Naive thymus-derived CD4-positive, alpha-beta T cell (primary cell): ENCODE measurements at regions not wholly inside any gene's neighbourhood (a gene's known extent, or its start where the extent isn't known, plus 50 kb on each side); places are given as distances from the start of the nearest gene placed in this dataset.

ENCODE experiments used
- ATAC-seq: fragments of 150-1000 bp; cut with Tn5 transposase; 2 replicates; pipeline ENCODE4 v1.10.0; 2021; ENCODE audit warnings: mild to moderate bottlenecking, moderate library complexity
- CTCF ChIA-PET: fragments of 350-600 bp; sonication (Branson Sonifier 250); formaldehyde crosslinking; loops from one replicate; lab custom pipeline; 2021; ENCODE audit warnings: antibody characterized with exemption; lab: Charles Lee
- POLR2A ChIA-PET: fragments of 350-600 bp; sonication (Branson Sonifier 250); formaldehyde crosslinking; loops from one replicate; lab custom pipeline; 2021; ENCODE audit warnings: antibody characterized with exemption, inconsistent platforms; lab: Charles Lee
- DNase-seq, 9 donors: peaks; one replicate each; pipeline versions ENCODE4 v3.0.0 to v3.0.0-alpha.2; 2020 to 2022; ENCODE audit warnings: mixed read lengths in 1 of 9
- H3K27ac ChIP-seq: one replicate; pipeline ENCODE4 v1.7.0; 2013; ENCODE audit warnings: mild to moderate bottlenecking, low read depth, low read length, moderate library complexity
- H3K27me3 ChIP-seq, 2 donors: one replicate each; pipeline ENCODE4 v1.7.0; 2013; ENCODE audit warnings: low read length in 2 of 2, mild to moderate bottlenecking in 2 of 2, moderate library complexity in 2 of 2; ENCODE audit not compliant: control insufficient read depth in 2 of 2, insufficient read depth in 2 of 2
- H3K36me3 ChIP-seq, 3 experiments: 1 replicate in 2 of 3; 2 replicates in 1 of 3; pipeline ENCODE4 v1.7.0; 2013; ENCODE audit warnings: low read length in 3 of 3, mild to moderate bottlenecking in 3 of 3, moderate library complexity in 1 of 3; ENCODE audit not compliant: insufficient read depth in 3 of 3, control insufficient read depth in 2 of 3
- H3K4me1 ChIP-seq, 2 donors: one replicate each; pipeline ENCODE4 v1.7.0; 2013; ENCODE audit warnings: low read length in 2 of 2, mild to moderate bottlenecking in 2 of 2, moderate library complexity in 1 of 2; ENCODE audit not compliant: control insufficient read depth in 2 of 2, insufficient read depth in 2 of 2
- H3K4me3 ChIP-seq: 2 replicates; pipeline ENCODE4 v1.7.0; 2013; ENCODE audit warnings: mild to moderate bottlenecking, low read length
- H3K9me3 ChIP-seq, 3 experiments: 1 replicate in 2 of 3; 2 replicates in 1 of 3; pipeline ENCODE4 v1.7.0; 2013; ENCODE audit warnings: low read length in 3 of 3; ENCODE audit not compliant: control insufficient read depth in 2 of 3
- H3K27ac Mint-ChIP-seq, 9 donors: one replicate each; pipeline ENCODE4 v1.8.0; 2020 to 2022; ENCODE audit warnings: mixed read lengths in 9 of 9, mild to moderate bottlenecking in 8 of 9, moderate library complexity in 5 of 9, inconsistent platforms in 2 of 9
- H3K27me3 Mint-ChIP-seq, 5 donors: one replicate each; pipeline ENCODE4 v1.8.0; 2021 to 2022; ENCODE audit warnings: mixed read lengths in 5 of 5, mild to moderate bottlenecking in 1 of 5
- H3K36me3 Mint-ChIP-seq, 5 donors: one replicate each; pipeline ENCODE4 v1.8.0; 2020 to 2022; ENCODE audit warnings: mixed read lengths in 5 of 5, mild to moderate bottlenecking in 3 of 5, inconsistent platforms in 1 of 5
- H3K4me1 Mint-ChIP-seq, 7 donors: one replicate each; pipeline ENCODE4 v1.8.0; 2020 to 2022; ENCODE audit warnings: mixed read lengths in 7 of 7, mild to moderate bottlenecking in 3 of 7, inconsistent platforms in 1 of 7
- H3K4me3 Mint-ChIP-seq, 10 donors: one replicate each; pipeline ENCODE4 v1.8.0; 2020 to 2022; ENCODE audit warnings: mild to moderate bottlenecking in 10 of 10, mixed read lengths in 10 of 10, moderate library complexity in 6 of 10, inconsistent platforms in 2 of 10
- H3K9me3 Mint-ChIP-seq, 11 donors: one replicate each; pipeline ENCODE4 v1.8.0; 2020 to 2022; ENCODE audit warnings: mixed read lengths in 11 of 11, mild to moderate bottlenecking in 4 of 11, inconsistent platforms in 1 of 11, moderate library complexity in 1 of 11
- intact Hi-C, 2 donors: fragments of 100-400 bp; cut with micrococcal nuclease; formaldehyde crosslinking; loops; one replicate each; pipeline ENCODE4 v1.15.1; 2023

DNA sequence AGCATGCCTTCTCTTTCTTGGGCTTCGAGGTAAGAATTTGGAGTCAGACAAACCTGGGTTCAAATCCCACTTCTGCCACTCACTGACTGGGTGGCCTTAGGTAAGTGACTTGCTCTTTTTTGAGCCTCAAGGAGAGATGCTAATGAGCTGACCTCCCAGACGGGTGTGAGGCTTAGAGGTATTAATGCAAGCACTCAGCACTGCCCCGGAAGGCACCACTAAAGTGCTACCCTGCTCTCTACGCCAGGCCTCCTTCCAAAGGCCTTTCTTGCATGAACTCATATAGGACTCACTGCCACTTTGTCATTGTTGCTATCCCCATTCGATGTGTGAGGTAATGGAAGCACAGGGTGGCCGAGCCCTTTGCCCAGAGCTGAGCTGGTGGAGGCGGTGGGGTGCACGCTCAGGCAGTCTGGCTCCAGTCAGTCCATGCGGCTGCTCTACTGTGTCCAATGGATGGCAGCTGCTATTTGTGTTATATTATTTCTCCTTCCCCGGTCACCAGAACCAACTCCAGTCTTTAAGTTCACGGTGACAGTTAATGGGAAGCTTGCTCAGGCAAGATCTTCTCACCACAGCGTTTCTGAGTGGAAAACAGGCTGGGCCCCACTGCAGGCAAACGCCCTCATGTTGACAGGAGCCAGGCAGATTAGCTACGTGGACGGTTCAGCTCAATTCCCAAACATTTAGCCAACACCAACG lies 55.2 kb upstream of the MLN start:
- Mint-ChIP-seq H3K36me3 (peaks cover 0 to 1% (median 0%) of the 10 kb centered on the region in 5 donors), H3K27me3 (peaks cover 0 to 20% (median 18%) of the 10 kb centered on the region in 5 donors), H3K9me3 (no peaks in the 10 kb centered on the region), H3K27ac (no peak overlapping the region), H3K4me3 (no peak overlapping the region), H3K4me1 (peaks cover 34 to 77% (median 63%) of the 10 kb centered on the region in 7 donors)
- intact Hi-C loops = loop anchor here in 1 of 2 donors (5.0 kb wide), 1 partner anchor 72 kb away; the partner anchor contains the start of gene LEMD2
- CTCF ChIA-PET = no interaction called here
- no peak for ATAC-seq
- DNase-seq = no peak
- Histone ChIP-seq H3K4me1 (peaks cover 51 to 58% of the 10 kb centered on the region in 2 donors), H3K9me3 (no peaks in the 10 kb centered on the region), H3K27ac (no peak overlapping the region), H3K36me3 (no peaks in the 10 kb centered on the region), H3K27me3 (no peaks in the 10 kb centered on the region), H3K4me3 (no peak overlapping the region)
- POLR2A ChIA-PET = interaction anchor here (0.6 kb wide), 1 partner anchor 288 kb away, joined by 3 read pairs; no protein-coding TSS in a partner anchor

DNA sequence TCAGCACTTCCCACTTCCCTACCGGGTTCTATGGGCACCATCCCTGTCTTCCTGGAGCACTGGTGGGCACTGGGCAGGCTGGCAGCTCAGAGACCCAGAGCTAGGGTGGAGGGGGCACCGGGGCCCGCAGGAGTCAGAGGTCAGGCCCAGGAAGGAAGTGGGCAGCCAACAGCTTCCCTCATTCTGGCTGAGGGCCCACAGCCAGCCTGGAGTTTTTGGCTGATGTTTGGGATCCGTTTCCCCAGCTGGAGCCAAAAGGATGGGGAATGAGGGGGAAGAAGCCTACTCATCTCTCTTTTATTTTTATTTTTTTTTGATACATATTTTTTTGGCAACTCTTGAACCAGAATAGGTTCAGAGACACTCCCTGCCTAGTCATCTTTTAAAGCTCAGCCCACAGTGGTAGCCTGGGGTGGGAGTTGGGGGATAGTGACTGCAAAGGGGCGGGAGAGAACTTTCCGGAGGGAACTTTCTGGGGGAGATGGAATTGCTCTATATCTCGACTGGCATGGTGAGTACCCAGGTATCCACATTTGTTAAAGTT lies 54.2 kb upstream of the MLN start:
- Mint-ChIP-seq H3K36me3 (no peaks in the 10 kb centered on the region), H3K4me1 (peaks cover 32 to 75% (median 61%) of the 10 kb centered on the region in 7 donors), H3K9me3 (no peaks in the 10 kb centered on the region), H3K27ac (no peak overlapping the region), H3K27me3 (peaks cover 0 to 24% (median 18%) of the 10 kb centered on the region in 5 donors), H3K4me3 (peak overlapping the region in 2 of 10 donors; percentile 9 to 14)
- ChIA-PET POLR2A (interaction anchor here (1.4 to 2.6 kb wide), 2 partner anchors 46 to 54 kb away, joined by 4 to 9 read pairs; no protein-coding TSS in a partner anchor), CTCF (no interaction called here)
- intact Hi-C loops = loop anchor here in 1 of 2 donors (2.0 to 5.0 kb wide), 2 partner anchors 57 to 71 kb away; partner anchors contain the start of gene LEMD2
- DNase-seq = no peak
- no peaks in the 10 kb centered on the region for H3K36me3 ChIP-seq
- no peak overlapping the region for H3K4me3 ChIP-seq
- no peak for ATAC-seq
- H3K4me1 ChIP-seq = peaks cover 51 to 53% of the 10 kb centered on the region in 2 donors
- no peaks in the 10 kb centered on the region for H3K27me3 ChIP-seq
- no peak overlapping the region for H3K27ac ChIP-seq
- no peaks in the 10 kb centered on the region for H3K9me3 ChIP-seq

DNA sequence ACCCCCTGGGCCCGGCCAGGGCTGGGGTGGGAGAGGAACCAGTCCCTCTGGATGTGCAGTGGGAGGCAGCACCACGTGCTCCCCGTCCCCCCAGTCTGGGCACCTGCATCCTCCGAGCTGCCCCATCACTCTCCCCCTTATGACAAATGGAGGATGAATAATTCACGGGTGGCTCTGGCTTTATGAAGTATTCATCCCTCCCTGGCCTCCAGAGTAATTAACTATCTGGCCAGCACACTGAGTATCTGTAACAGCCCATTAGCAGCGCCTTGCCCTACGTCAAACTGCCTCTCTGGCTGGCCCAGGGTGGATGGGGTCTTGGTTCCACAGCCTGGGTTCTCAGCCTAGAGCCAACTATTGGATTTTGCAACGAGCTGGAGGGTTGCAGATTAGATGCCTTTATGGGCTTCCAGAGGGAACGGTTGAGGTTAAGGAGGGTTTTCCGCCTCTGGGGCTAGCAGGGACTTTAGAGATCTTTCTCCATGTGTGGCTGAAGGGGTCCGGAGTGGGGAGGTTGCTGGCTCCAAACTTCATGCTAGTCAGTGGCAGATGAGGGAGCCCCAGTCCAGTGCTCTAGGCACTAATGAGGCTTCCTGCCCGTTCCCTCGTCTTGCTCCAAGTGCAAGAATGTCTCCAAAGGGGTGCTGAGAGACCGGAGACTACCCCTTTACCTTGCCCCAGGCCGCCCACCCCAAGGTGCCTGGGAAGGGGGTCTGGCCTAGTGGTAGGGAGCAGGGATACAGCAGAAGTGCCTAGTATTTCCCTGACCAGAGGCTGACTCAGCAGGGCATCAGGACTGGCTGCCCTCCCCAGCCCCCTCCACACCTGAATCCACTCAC lies 53.5 kb upstream of the MLN start:
- intact Hi-C loops = loop anchor here in 1 of 2 donors (2.0 to 5.0 kb wide), 2 partner anchors 57 to 70 kb away; partner anchors contain the start of gene LEMD2
- Histone ChIP-seq H3K27me3 (no peaks in the 10 kb centered on the region), H3K27ac (no peak overlapping the region), H3K4me1 (peaks cover 51 to 53% of the 10 kb centered on the region in 2 donors), H3K9me3 (no peaks in the 10 kb centered on the region), H3K4me3 (peak overlapping the region; percentile 17), H3K36me3 (no peaks in the 10 kb centered on the region)
- no peak for ATAC-seq
- H3K9me3 Mint-ChIP-seq = no peaks in the 10 kb centered on the region
- H3K4me3 Mint-ChIP-seq = peak overlapping the region in 8 of 10 donors; percentile 9 to 75 (median 48)
- H3K27me3 Mint-ChIP-seq = peaks cover 0 to 27% (median 18%) of the 10 kb centered on the region in 5 donors
- H3K36me3 Mint-ChIP-seq = no peaks in the 10 kb centered on the region
- no peak for DNase-seq
- POLR2A ChIA-PET = interaction anchor here (1.4 to 2.6 kb wide), 2 partner anchors 47 to 54 kb away, joined by 4 to 9 read pairs; no protein-coding TSS in a partner anchor
- no peak overlapping the region for H3K27ac Mint-ChIP-seq
- H3K4me1 Mint-ChIP-seq = peaks cover 32 to 73% (median 60%) of the 10 kb centered on the region in 7 donors
- CTCF ChIA-PET = interaction anchor here (0.6 to 1.3 kb wide), 2 partner anchors 47 to 114 kb away, joined by 3 to 4 read pairs; no protein-coding TSS in a partner anchor

DNA sequence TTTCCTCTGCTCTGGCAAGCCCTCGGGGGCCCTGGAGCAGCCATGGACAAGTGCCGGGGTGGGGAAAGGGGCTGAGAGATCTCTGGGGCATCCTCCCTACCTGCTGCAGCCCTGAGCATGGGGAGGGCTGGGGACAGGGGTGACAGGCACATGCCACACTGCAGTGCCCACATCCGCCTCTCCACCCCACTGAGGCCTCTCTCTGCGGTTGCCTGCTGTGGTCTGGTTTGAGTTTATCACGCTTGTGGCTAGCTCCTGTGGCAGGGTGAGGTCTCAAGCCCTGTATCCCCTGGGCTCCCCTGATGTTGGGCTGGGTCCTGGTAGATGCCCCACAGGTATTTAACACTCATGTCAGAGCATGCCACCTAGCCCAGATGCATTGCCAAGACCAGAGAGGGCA lies 52.9 kb upstream of the MLN start:
- H3K9me3 ChIP-seq = no peaks in the 10 kb centered on the region
- peaks cover 0 to 29% (median 16%) of the 10 kb centered on the region in 5 donors for H3K27me3 Mint-ChIP-seq
- POLR2A ChIA-PET = interaction anchor here (2.6 kb wide), 1 partner anchor 47 kb away, joined by 9 read pairs; no protein-coding TSS in a partner anchor
- H3K27ac ChIP-seq = no peak overlapping the region
- H3K27me3 ChIP-seq = no peaks in the 10 kb centered on the region
- H3K9me3 Mint-ChIP-seq = no peaks in the 10 kb centered on the region
- intact Hi-C loops = loop anchor here in 1 of 2 donors (1.0 to 5.0 kb wide), 3 partner anchors 48 to 69 kb away; partner anchors contain the start of gene LEMD2
- CTCF ChIA-PET = interaction anchor here (0.6 to 1.3 kb wide), 2 partner anchors 48 to 114 kb away, joined by 3 to 4 read pairs; no protein-coding TSS in a partner anchor
- no peaks in the 10 kb centered on the region for H3K36me3 ChIP-seq
- peak overlapping the region in 4 of 9 donors; percentile 21 to 69 (median 60) for H3K27ac Mint-ChIP-seq
- H3K4me3 Mint-ChIP-seq = peak overlapping the region; percentile 42 to 79 (median 72)
- DNase-seq (peak; percentile 37 to 79 (median 72)), ATAC-seq (peak; percentile 89)
- peaks cover 48% of the 10 kb centered on the region in 2 donors for H3K4me1 ChIP-seq
- H3K4me1 Mint-ChIP-seq = peaks cover 28 to 69% (median 53%) of the 10 kb centered on the region in 7 donors
- peak overlapping the region; percentile 17 for H3K4me3 ChIP-seq
- no peaks in the 10 kb centered on the region for H3K36me3 Mint-ChIP-seq

DNA sequence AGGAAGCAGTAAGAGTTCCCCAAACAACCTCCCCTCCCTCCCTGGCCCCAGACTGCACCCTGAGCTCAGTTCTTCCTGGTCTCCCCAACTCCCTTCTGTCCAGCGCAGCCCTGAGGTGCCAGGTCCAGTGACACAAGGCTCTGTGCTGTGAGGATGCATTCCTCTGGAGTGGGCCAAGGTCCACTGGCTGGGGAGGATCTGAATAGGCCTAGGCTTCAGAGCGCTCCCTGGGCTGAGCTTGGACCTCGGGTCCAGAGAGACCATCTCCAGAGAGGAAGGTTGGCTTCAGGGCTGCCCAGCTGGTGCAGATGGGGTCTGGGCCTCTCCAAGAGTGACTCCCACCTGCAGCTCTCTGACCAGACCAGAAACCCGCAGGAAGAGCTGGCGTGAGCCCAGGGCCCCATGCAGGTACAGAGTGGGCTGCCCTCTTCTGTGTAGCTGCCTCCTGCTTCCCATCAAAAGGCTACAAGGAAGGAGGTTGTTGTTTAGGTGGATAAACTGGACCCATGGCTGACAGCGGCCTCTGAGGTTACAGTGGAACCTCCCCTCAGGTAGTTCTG lies 52.3 kb upstream of the MLN start:
- Histone ChIP-seq H3K9me3 (no peaks in the 10 kb centered on the region), H3K36me3 (no peaks in the 10 kb centered on the region), H3K4me1 (peaks cover 42% of the 10 kb centered on the region in 2 donors), H3K4me3 (no peak overlapping the region), H3K27ac (no peak overlapping the region), H3K27me3 (no peaks in the 10 kb centered on the region)
- CTCF ChIA-PET = interaction anchor here (1.3 kb wide), 1 partner anchor 49 kb away, joined by 4 read pairs; no protein-coding TSS in a partner anchor
- Mint-ChIP-seq H3K4me3 (peak overlapping the region in 8 of 10 donors; percentile 42 to 79 (median 72)), H3K27ac (peak overlapping the region in 1 of 9 donors; percentile 65), H3K9me3 (no peaks in the 10 kb centered on the region), H3K27me3 (peaks cover 0 to 33% (median 11%) of the 10 kb centered on the region in 5 donors), H3K4me1 (peaks cover 23 to 64% (median 48%) of the 10 kb centered on the region in 7 donors), H3K36me3 (no peaks in the 10 kb centered on the region)
- POLR2A ChIA-PET = interaction anchor here (2.6 kb wide), 1 partner anchor 48 kb away, joined by 9 read pairs; no protein-coding TSS in a partner anchor
- intact Hi-C loops = loop anchor here in 1 of 2 donors (1.0 to 5.0 kb wide), 3 partner anchors 48 to 69 kb away; partner anchors contain the start of gene LEMD2
- ATAC-seq = no peak
- DNase-seq = no peak
